ENCODE measurements at regions not wholly inside any gene's neighbourhood (a gene's known extent, or its start where the extent isn't known, plus 50 kb on each side); places are given as distances from the start of the nearest gene placed in this dataset.
"Not testable (repeated sequence)": the region's sequence is repeated elsewhere in the genome, so short reads cannot be mapped to it uniquely, and the experiment has no call there.

GRCh38 chr2:118577202-118577601, 270.2 kb downstream of the EN1 start:
- FAIRE-seq (no peak), DNase-seq (ENCODE audit: insufficient read length, low spot score) (no peak)

GRCh38 chr2:118576109-118576855, 271.2 kb downstream of the EN1 start:
- no peak for DNase-seq (ENCODE audit: insufficient read length, low spot score)
- no peak for FAIRE-seq

DNA sequence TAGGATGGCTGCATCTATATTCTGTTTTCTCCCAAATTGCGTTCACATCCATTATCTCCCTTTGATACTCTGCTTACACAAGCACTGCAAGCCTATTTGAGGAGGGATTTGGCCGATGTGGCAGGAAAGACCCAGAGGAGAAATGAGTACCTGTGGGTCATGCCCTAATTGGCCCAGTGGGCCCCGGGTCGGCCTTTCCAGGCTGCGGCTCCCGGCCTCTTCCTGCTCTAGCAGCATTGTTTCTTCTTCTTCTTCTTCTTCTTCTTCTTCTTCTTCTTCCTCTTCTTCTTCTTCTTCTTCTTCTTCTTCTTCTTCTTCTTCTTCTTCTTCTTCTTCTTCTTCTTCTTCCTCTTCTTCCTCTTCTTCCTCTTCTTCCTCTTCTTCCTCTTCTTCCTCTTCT, 275.1 kb downstream of the EN1 start:
- not testable (repeated sequence) for FAIRE-seq; DNase-seq (ENCODE audit: insufficient read length, low spot score)

GRCh38 chr2:118569876-118570535, 277.4 kb downstream of the EN1 start:
- DNase-seq (ENCODE audit: insufficient read length, low spot score) (no peak), FAIRE-seq (no peak)

GRCh38 chr2:118568700-118569099, 278.7 kb downstream of the EN1 start:
- DNase-seq (ENCODE audit: insufficient read length, low spot score): no peak
- no peak for FAIRE-seq

DNA sequence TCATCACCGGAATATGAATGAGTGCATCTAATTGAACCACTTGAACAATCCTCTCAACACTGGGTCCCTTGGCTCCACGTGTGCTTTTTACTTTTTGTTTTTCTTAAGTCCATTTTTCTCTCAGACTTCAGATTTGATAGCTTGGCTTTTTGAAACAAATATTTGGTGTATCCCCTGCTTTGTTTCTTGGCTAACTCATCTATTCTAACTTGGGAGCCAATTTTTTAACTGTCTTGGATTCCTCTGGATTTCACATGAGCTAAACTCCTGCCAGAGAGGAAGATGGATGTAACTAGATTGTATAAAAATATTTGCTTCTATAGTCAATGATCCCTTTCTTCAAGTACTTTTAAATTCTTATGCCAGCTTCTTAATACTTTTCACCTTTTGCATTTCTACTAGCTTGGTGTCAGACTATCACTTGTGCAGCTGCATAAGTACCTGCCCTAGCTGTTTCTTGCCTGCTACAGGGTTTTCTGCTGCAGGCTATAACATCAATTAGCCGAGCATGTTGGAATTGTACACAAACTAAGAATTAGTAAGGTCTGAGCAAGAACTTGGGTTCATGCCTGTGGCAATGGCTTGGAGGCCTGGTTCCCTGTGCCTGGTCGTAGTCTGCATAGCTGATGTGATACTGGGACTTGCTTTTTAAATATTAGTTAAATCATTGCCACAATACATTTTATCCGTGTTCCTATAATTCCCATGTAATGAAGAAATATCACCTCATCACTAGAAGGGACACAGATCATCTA, 281.5 kb downstream of the EN1 start:
- DNase-seq (ENCODE audit: insufficient read length, low spot score) (no peak), FAIRE-seq (no peak)

DNA sequence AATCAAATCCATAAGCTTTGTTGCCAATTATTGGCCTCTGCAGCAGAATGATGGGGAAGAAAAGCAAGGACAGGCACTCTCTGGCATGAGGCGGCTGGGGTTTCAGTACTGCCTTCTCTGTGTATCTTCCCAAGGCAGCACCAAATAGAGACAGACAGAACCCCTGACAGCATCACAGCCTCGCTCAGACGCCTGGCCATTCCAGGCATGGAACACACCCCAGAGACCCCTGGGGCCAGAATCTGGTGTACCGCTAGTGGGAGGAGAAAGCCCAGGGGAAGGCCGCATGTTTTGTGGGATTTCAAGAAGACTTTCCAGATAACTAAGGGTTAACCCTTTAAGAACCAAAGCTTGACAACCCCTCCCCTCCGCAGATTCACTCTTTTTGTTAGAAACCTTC, 282.1 kb downstream of the EN1 start:
- no peak for FAIRE-seq
- DNase-seq (ENCODE audit: insufficient read length, low spot score): no peak

DNA sequence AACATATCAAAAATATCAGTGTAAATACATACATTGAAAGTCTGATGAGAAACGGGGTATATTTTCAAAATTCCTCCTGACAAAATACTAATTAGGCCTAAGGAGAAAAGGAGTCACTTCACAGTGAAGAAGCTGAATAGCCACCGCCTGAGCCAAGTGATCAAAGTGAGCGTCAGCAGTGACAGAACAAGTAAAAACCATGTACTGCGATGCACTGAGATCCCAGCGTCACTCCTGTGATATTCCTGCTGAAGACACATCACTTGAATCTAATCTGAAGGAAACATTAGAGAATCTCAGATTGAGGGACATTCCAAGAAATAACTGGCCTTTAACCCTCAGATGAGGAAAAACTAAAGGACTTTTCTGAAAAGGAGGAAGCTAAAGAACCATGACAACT, 285.3 kb downstream of the EN1 start:
- DNase-seq (ENCODE audit: insufficient read length, low spot score): no peak
- no peak for FAIRE-seq

DNA sequence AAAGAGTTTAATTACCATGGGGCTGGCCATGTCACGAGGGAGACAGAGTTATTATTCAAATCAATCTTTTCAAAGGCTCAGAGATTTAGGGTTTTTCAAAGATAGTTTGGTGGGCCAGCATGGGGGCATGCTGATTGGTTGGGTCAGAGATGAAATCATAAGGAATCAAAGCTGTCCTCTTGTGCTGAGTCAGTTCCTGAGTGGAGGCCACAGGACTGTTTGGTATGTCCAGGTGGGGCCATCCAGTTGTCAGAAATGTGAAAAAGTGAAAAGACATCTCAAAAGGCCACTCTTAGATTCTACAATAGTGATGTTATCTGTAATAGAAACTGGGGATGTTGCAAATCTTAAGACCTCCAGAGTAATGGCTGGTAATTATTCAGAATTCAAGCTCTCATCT, 288.6 kb downstream of the EN1 start:
- DNase-seq (ENCODE audit: insufficient read length, low spot score) (no peak), FAIRE-seq (no peak)

- DNase-seq (ENCODE audit: insufficient read length, low spot score) (no peak), FAIRE-seq (no peak)
Measured at GRCh38 chr2:118557791-118558190, 289.7 kb downstream of the EN1 start.

- DNase-seq (ENCODE audit: insufficient read length, low spot score) (no peak), FAIRE-seq (no peak)
Measured at GRCh38 chr2:118557016-118557415, 290.4 kb downstream of the EN1 start.

- FAIRE-seq: no peak
- DNase-seq (ENCODE audit: insufficient read length, low spot score): no peak
Measured at GRCh38 chr2:118554616-118555015, 292.8 kb downstream of the EN1 start.

GRCh38 chr2:118549503-118549902, 297.9 kb downstream of the EN1 start:
- DNase-seq (ENCODE audit: insufficient read length, low spot score) (no peak), FAIRE-seq (no peak)

- FAIRE-seq: no peak
- DNase-seq (ENCODE audit: insufficient read length, low spot score): no peak
Measured at GRCh38 chr2:118548880-118549488, 298.5 kb downstream of the EN1 start.

DNA sequence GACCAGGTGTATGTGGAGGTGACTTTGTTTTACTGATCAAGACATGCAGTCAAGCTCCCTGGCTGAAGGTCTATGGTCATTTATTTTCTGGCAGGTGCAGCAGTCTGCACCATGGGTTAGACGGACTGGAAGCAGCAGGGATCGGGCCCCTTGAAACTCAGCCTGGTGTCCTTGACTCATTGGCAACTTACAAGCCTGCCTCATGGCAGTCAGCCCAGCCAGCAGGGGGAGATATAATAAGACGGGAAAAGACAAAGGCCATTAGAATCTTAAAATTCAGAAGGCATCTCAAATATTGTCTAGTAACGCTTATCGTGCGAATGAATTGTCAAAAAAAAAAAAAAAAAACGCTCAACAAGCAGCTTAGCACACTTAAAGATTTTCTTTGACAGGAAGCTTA, 308.2 kb downstream of the EN1 start:
- no peak for FAIRE-seq

DNA sequence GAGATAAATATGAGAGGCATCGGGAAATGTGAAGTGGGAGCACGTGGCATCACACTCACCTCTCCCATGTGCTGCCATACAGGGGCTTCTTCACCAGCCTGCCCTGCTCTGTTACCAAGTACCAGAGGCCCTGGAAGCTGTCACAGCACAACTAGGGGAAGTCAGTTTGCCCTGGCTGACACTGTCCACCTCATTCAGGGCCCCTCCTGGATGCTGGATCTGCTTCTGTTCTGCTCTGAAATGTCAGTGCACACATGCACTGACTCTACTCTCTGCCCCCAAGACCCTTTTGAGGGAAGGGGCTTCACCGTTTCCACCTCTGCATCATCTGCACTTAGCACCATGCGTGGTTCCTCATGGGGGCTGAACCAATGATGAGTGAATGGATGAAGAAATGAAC, 311.1 kb downstream of the EN1 start:
- no peak for DNase-seq (ENCODE audit: insufficient read length, low spot score)
- no peak for FAIRE-seq

More for the DNA sequence above, 308.2 kb downstream of the EN1 start:
- no peak for DNase-seq (ENCODE audit: insufficient read length, low spot score)

DNA sequence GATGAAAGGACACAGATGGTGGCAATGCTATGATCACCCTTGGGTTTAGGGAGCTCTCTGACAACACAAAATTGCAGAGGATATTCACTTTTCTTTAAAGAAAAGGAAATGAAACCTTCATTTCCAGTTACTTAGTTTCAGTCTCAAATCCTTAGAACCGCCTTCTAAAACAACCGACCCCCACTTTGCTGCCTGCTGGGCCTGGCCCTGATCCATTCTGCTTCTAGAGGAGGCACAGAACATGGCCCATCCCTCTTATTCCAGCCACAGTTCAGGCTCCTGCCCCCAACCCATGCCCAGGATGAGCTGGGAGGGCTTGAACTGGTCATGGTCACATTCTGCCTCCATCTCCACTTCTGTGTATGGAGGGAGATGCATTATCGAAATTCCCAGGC, 311.6 kb downstream of the EN1 start:
- FAIRE-seq: no peak

DNA sequence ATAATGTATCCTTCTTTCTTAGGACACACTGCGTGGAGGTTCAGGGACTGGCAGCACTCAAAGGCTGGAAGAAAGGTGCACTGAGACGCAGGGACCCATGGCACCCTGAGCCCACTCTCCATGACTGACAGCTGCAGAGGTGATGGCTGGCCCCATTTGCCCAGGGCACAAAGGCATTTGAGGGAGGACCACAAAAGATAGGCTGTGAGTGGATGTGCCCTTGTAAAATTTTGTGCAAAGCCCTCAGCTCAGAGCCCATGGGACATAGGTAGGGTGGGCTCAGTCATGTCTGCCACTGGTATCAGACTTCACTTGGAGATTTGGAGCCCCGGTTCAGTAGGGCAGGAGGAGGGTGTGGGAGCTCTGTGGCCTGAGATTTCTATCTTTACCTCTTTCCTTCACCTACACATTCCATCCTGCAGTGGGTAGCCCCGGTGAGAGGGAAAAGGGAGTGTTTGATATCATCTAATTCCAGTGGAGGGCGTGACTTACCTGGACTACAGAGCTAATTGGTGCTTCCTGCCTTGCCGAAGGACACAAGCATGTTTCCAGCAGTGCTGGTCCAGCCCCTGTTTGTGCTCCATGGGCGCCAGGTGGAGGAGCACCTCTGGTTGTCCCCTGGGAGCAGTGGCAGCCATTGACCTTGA, 312.2 kb downstream of the EN1 start:
- no peak for DNase-seq (ENCODE audit: insufficient read length, low spot score)
- FAIRE-seq: no peak

More for the DNA sequence above, 311.6 kb downstream of the EN1 start:
- DNase-seq (ENCODE audit: insufficient read length, low spot score): no peak

GRCh38 chr2:118530976-118531375, 316.5 kb downstream of the EN1 start:
- DNase-seq (ENCODE audit: insufficient read length, low spot score): no peak

DNA sequence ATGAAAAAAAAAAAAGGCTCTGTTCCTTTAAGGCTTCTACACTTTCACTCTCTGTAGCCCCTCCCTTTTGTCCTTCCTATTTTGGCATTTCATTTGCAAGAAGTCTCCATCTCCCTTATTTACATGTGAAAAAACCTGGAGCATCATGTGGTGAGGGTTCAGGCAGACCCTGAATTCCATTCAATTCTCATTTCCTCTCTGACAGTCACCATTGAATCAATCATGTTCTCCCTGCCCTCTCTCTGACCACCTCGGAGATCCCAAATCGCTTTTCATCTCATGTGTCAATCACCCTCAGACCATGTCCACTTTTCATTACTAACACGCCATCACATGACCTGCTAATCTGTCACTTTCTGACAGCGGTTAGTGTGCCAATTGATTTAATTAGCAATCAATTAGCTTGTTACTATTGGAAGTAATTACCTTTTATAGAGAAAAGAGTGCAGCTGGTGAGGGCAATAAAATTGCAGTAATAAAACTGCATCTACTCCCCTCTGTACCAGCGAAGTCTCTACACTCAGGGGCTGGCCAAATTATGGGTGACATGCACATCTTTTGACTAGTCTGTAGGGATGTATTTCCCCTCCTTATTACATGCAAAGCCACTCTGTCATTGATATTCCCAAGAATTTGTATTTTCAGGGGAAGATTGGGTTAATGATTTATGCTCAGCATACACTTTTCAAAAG, 317.4 kb downstream of the EN1 start:
- no peak for DNase-seq (ENCODE audit: insufficient read length, low spot score)
- no peak for FAIRE-seq

More at GRCh38 chr2:118530976-118531375, 316.5 kb downstream of the EN1 start:
- no peak for FAIRE-seq

All from GM19239 (cell line).